ENCODE measurements at regions not wholly inside any gene's neighbourhood (a gene's known extent, or its start where the extent isn't known, plus 50 kb on each side); places are given as distances from the start of the nearest gene placed in this dataset.

DNA sequence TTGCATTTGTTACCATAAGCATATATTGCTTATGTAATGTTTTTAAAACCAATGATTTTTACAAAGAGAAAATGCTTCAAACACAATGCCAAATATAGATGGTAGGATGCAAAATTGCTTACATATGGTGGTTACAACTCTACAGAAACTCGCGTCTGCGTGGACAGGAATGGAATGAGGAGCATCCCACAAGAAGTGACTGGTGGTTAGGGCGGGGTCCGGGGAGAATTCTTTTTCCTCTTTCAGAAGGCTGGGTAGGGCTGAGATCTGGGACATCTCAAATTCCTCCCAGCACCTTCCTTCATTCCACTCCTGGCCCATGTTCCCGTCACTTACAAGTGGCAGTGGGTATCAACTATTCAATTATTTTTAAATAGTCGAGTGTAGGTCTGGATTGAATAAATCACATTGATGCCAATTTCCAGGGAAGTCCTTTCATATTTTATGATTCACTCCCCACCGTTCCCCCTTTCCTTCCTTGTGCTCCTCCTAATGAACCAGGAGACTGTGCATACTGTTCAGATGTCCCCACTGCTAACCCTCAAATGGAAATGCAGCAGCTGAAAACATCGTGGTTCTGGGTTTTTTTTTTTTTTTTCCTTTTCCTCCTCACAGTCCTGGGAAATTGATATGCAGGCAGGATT is 174.5 kb upstream of the POU3F1 start (continued):
- TF ChIP-seq, protein P1, sequence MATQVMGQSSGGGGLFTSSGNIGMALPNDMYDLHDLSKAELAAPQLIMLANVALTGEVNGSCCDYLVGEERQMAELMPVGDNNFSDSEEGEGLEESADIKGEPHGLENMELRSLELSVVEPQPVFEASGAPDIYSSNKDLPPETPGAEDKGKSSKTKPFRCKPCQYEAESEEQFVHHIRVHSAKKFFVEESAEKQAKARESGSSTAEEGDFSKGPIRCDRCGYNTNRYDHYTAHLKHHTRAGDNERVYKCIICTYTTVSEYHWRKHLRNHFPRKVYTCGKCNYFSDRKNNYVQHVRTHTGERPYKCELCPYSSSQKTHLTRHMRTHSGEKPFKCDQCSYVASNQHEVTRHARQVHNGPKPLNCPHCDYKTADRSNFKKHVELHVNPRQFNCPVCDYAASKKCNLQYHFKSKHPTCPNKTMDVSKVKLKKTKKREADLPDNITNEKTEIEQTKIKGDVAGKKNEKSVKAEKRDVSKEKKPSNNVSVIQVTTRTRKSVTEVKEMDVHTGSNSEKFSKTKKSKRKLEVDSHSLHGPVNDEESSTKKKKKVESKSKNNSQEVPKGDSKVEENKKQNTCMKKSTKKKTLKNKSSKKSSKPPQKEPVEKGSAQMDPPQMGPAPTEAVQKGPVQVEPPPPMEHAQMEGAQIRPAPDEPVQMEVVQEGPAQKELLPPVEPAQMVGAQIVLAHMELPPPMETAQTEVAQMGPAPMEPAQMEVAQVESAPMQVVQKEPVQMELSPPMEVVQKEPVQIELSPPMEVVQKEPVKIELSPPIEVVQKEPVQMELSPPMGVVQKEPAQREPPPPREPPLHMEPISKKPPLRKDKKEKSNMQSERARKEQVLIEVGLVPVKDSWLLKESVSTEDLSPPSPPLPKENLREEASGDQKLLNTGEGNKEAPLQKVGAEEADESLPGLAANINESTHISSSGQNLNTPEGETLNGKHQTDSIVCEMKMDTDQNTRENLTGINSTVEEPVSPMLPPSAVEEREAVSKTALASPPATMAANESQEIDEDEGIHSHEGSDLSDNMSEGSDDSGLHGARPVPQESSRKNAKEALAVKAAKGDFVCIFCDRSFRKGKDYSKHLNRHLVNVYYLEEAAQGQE (IDR thresholded peaks at IDR 0.05): no peak
- no peak for TF ChIP-seq NR2F2 (IDR thresholded peaks at IDR 0.05)

DNA sequence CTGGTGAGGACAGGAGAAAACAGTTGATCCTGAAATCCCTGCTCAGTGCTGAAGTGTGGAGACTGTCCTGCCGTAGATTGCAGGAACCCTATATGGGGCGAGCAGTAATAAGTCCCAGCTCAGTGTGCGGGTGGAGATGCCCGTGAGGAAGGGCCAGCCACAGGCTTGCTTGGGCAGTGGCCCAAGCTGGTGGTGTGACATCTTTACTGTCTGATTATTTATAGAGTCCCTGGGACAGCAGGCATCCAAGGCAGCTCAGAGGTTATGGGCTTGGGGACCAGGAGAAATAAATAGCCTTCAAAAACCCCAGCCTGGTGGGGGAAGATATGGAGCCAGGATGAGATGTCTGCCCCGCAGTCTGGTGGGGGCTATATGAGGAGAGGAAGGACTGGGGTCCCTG is 170.7 kb upstream of the POU3F1 start:
- H3K4me3 ChIP-seq (ENCODE audit: low read depth in 1 of 3, low read length in 3 of 3): no peak overlapping the region
- H3K9me3 ChIP-seq (ENCODE audit: control insufficient read depth in 4 of 4, low read length in 3 of 4): no peaks in the 10 kb centered on the region
- no peaks in the 10 kb centered on the region for H3K4me1 ChIP-seq (ENCODE audit: control insufficient read depth in 4 of 4, insufficient read depth in 4 of 4, low read length in 3 of 4)
- DNase-seq (ENCODE audit: low spot score): no peak
- WGBS: 85% methylated on average over 5 of the region's 5 CpGs
- no peak overlapping the region for H3K9ac ChIP-seq (ENCODE audit: low read depth in 1 of 2, low read length in 2 of 2)
- TF ChIP-seq GABPA (IDR thresholded peaks at IDR 0.05 in 1 of 2, conservative IDR thresholded peaks at IDR 0.05 in 1 of 2) (no peak), TAF1 (conservative IDR thresholded peaks at IDR 0.05) (no peak), HNF4A (conservative IDR thresholded peaks at IDR 0.05) (no peak), EGR1 (IDR thresholded peaks at IDR 0.05; ENCODE audit: low read depth in 2 of 2) (no peak), FOXA1 (IDR thresholded peaks at IDR 0.05) (no peak), YY1 (IDR thresholded peaks at IDR 0.05) (no peak), NR2F2 (IDR thresholded peaks at IDR 0.05) (no peak), RAD21 (IDR thresholded peaks at IDR 0.05) (no peak), HNF4G (IDR thresholded peaks at IDR 0.05) (no peak)
- TF ChIP-seq, protein P2, sequence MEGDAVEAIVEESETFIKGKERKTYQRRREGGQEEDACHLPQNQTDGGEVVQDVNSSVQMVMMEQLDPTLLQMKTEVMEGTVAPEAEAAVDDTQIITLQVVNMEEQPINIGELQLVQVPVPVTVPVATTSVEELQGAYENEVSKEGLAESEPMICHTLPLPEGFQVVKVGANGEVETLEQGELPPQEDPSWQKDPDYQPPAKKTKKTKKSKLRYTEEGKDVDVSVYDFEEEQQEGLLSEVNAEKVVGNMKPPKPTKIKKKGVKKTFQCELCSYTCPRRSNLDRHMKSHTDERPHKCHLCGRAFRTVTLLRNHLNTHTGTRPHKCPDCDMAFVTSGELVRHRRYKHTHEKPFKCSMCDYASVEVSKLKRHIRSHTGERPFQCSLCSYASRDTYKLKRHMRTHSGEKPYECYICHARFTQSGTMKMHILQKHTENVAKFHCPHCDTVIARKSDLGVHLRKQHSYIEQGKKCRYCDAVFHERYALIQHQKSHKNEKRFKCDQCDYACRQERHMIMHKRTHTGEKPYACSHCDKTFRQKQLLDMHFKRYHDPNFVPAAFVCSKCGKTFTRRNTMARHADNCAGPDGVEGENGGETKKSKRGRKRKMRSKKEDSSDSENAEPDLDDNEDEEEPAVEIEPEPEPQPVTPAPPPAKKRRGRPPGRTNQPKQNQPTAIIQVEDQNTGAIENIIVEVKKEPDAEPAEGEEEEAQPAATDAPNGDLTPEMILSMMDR (IDR thresholded peaks at IDR 0.05; ENCODE audit: low read depth, low read length, missing input control): no peak
- TF ChIP-seq, protein P1 (IDR thresholded peaks at IDR 0.05): no peak
- TF ChIP-seq, protein P3, sequence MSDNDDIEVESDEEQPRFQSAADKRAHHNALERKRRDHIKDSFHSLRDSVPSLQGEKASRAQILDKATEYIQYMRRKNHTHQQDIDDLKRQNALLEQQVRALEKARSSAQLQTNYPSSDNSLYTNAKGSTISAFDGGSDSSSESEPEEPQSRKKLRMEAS (IDR thresholded peaks at IDR 0.05): no peak
- H3K27ac ChIP-seq (ENCODE audit: low read depth in 1 of 2, low read length in 2 of 2): no peak overlapping the region
- H3K27me3 ChIP-seq (ENCODE audit: control insufficient read depth in 4 of 4, insufficient read depth in 4 of 4, low read length in 3 of 4): no peaks in the 10 kb centered on the region
- H3K36me3 ChIP-seq (ENCODE audit: control insufficient read depth in 4 of 4, insufficient read depth in 3 of 4, low read depth in 1 of 4, low read length in 3 of 4): no peaks in the 10 kb centered on the region

All from liver (tissue), 8 donors.